GM18502 (cell line): ENCODE measurements at regions not wholly inside any gene's neighbourhood (a gene's known extent, or its start where the extent isn't known, plus 50 kb on each side); places are given as distances from the start of the nearest gene placed in this dataset.

ENCODE experiments used
- ATAC-seq: cut with Tn5 transposase; IDR thresholded peaks from one replicate; pipeline ENCODE4 v1.9.1; 2021; ENCODE audit warnings: mild to moderate bottlenecking; ENCODE audit not compliant: unreplicated experiment, poor library complexity

GRCh38 chr21:22941779-22942490 lies 1943.7 kb downstream of the NCAM2 start:
- ATAC-seq = no peak

- ATAC-seq = no peak
Measured at GRCh38 chr21:22955559-22955958, 1957.3 kb downstream of the NCAM2 start.

- no peak for ATAC-seq
Measured at GRCh38 chr21:22961258-22961657, 1963.0 kb downstream of the NCAM2 start.

GRCh38 chr21:22965455-22966135 lies 1967.4 kb downstream of the NCAM2 start:
- ATAC-seq = no peak

GRCh38 chr21:22981819-22982218 lies 1983.6 kb downstream of the NCAM2 start:
- no peak for ATAC-seq

GRCh38 chr21:22993144-22993543 lies 1994.9 kb downstream of the NCAM2 start:
- no peak for ATAC-seq

GRCh38 chr21:22993822-22994574 lies 1995.8 kb downstream of the NCAM2 start:
- ATAC-seq = no peak

GRCh38 chr21:23003951-23004350 lies 2005.7 kb downstream of the NCAM2 start:
- no peak for ATAC-seq

GRCh38 chr21:23008601-23009202 lies 2010.5 kb downstream of the NCAM2 start:
- no peak for ATAC-seq

GRCh38 chr21:23009360-23009759 lies 2011.2 kb downstream of the NCAM2 start:
- no peak for ATAC-seq

- no peak for ATAC-seq
Measured at GRCh38 chr21:23014021-23014420, 2015.8 kb downstream of the NCAM2 start.

- no peak for ATAC-seq
Measured at GRCh38 chr21:23016617-23017016, 2018.4 kb downstream of the NCAM2 start.

GRCh38 chr21:23017989-23018388 lies 2019.8 kb downstream of the NCAM2 start:
- ATAC-seq = no peak

GRCh38 chr21:23020969-23021368 lies 2022.8 kb downstream of the NCAM2 start:
- ATAC-seq = no peak

- ATAC-seq = no peak
Measured at GRCh38 chr21:23021481-23021880, 2023.3 kb downstream of the NCAM2 start.

- no peak for ATAC-seq
Measured at GRCh38 chr21:23026878-23027277, 2028.7 kb downstream of the NCAM2 start.

GRCh38 chr21:23039846-23040245 lies 2041.6 kb downstream of the NCAM2 start:
- ATAC-seq = no peak

GRCh38 chr21:23045955-23046354 lies 2047.7 kb downstream of the NCAM2 start:
- ATAC-seq = no peak

GRCh38 chr21:23067672-23068071 lies 2069.5 kb downstream of the NCAM2 start:
- ATAC-seq = no peak

GRCh38 chr21:23083242-23083641 lies 2085.0 kb downstream of the NCAM2 start:
- no peak for ATAC-seq

GRCh38 chr21:23093259-23093658 lies 2095.1 kb downstream of the NCAM2 start:
- no peak for ATAC-seq
